NCI-H2196 treated with DMSO at 0.1 percent for 48 hours (cell line): ENCODE measurements at regions not wholly inside any gene's neighbourhood (a gene's known extent, or its start where the extent isn't known, plus 50 kb on each side); places are given as distances from the start of the nearest gene placed in this dataset.
"Not testable (repeated sequence)": the region's sequence is repeated elsewhere in the genome, so short reads cannot be mapped to it uniquely, and the experiment has no call there.

ENCODE experiments used
- DNase-seq: peaks from one replicate; lab custom pipeline; 2025; ENCODE audit not compliant: unreplicated experiment; lab: John Stamatoyannopoulos, UW

DNA sequence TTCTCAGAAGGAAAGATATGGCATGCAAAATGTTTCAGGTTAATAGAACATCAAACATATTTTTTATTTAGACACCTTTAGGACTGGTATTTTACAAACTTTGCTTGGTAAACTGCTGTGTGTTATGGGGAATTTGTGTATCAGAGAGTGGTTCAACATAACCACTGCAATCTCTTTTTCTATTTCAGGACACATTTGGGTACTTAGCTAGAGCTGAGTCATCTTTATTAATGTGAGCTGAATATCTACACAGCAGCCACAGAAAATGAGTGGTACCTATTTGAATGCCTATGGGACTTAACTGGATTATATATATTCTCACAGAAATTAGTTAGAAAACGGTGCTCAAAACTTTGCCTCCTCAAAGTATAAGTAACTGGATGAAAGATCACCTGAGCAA is 179.8 kb downstream of the SPDYE17 start:
- DNase-seq: not testable (repeated sequence)

DNA sequence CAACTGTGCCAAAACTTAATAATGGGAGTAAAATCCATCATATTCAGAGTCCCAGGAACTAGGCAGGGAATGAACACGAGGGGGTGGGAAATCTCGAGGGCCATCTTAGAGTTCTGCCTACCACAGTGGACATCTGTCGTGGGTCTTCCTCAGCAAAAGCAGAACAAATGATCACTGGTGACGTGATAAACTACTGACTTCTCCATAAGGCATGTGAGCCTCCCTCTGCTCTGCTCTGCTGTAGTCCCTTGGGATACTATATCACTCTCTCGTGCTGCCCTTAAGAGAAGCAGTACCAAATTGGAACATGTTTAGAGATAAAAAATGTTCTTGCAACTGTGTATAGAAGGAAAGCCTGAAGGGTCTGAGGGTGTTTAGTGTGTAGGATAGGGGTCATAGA is 180.5 kb downstream of the SPDYE17 start:
- not testable (repeated sequence) for DNase-seq

GRCh38 chr7:76849887-76850563 is 182.1 kb downstream of the SPDYE17 start:
- not testable (repeated sequence) for DNase-seq

DNA sequence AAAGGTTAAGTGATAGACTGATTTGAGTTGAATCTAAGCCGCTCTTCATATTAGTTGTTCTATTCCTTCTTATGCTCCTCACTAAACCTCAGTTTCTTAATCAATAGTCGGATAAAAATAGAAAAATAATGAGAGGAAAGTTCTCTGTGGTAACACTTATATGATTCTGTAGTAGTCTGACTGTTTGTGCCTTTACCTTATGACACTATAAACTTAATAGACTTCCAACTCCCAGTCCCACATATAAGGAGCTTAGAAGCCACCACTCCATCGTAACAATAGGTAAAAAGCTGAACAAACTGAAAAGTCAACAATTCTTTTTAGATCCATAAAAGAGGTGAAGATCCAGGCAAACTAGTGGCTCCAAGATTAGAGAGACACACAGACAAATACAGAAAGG is 192.3 kb downstream of the SPDYE17 start:
- not testable (repeated sequence) for DNase-seq

GRCh38 chr7:76839214-76839613 is 192.9 kb downstream of the SPDYE17 start:
- DNase-seq: not testable (repeated sequence)

DNA sequence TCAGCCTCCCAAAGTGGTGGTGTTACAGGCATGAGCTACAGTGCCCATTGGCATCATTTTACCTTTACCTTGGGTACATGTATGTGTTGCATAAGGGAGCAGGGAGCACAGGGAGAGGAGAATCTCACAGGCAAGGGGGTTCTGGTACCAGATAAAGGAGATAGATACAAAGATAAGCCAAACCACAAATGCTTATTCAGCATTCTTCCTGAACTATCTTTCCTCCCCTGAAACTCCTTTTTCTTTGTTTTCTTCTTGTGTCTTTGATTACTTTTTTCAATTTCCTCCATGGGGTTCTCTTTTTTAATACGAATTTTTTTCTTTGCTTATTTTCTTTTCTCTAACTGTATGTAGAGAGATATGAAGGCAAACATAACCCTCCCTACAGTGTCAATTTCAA is 193.8 kb downstream of the SPDYE17 start:
- DNase-seq: not testable (repeated sequence)

DNA sequence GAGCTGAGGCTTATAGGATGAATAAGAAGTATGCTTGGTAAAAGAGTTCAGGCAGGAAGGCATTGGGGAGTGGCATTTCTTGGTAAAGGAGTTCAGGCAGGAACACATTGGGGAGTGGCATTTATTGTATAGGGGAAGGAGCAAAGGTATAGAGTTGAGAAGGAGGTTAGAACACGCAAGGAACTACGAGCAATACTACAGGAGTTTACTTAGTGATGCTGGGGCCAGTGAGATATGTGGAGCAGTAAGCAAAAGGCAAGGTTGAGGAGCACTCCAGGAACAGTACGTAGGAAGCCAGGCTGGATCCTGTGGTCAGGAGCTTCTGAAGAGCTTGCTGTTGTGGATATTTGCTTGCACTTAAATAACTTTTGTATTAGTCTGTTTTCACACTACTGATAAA is 202.2 kb upstream of the POMZP3 start:
- not testable (repeated sequence) for DNase-seq

DNA sequence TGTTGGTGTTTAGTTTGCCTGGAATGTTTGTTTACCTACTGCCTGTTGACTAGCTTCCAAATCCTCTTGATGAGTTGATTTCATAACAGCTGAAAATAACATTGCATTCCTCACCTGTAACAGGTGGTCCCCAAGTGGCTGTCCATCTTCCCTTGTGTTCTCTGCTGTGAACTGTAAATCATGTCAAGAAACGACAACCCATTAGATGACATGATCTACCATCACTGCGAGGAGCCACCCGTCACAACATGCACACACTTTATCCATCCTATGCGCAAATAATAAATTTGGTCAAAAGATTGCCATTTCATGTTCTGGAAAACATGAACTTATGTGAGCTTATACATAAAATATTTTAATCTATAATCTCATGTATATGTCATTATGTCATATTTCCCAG is 199.1 kb upstream of the POMZP3 start:
- not testable (repeated sequence) for DNase-seq

GRCh38 chr7:76809856-76810255 is 182.8 kb upstream of the POMZP3 start:
- DNase-seq: not testable (repeated sequence)

GRCh38 chr7:76807588-76808100 is 180.6 kb upstream of the POMZP3 start:
- not testable (repeated sequence) for DNase-seq

DNA sequence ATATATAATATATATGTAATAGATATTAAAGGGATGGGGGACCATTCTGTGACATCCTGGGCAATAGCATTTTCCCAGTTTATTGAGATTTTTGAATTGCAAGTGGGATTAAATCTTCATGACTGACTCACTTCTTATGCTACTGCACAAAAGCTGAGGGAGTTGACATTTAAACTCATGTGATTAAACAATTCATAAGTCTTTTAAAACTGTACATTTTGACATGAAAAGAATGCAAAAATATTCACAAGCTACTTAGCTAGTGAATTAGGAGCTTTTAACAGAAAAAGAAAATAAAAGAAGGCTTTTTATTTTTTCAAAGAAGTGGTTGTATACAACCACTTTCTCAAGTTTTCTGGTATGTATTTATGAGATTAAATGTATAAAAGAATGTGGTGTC is 179.4 kb upstream of the POMZP3 start:
- not testable (repeated sequence) for DNase-seq

GRCh38 chr7:76806010-76806409 is 178.9 kb upstream of the POMZP3 start:
- DNase-seq: not testable (repeated sequence)

GRCh38 chr7:76805262-76805661 is 178.2 kb upstream of the POMZP3 start:
- DNase-seq: not testable (repeated sequence)

- not testable (repeated sequence) for DNase-seq
Measured at GRCh38 chr7:76797639-76798038, 170.6 kb upstream of the POMZP3 start.

GRCh38 chr7:76780693-76781092 is 153.6 kb upstream of the POMZP3 start:
- not testable (repeated sequence) for DNase-seq

DNA sequence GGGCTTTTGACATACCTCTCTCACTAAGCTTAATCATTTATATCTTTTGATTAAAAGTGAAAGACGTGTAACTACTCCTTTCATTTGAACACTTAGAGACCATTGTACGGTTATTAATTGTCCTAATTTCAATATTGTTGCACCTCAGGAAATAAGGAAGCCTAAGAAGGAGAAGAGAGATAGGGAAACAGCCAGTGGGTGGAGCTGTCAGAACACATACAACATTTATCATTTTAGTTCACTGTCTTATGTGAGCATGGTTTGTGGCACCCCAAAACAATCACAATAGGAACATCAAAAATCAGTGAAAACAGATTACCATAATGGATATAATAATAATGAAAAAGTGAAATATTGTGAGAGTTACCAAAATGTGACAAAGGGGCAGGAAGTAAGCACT is 147.2 kb upstream of the POMZP3 start:
- DNase-seq: not testable (repeated sequence)

DNA sequence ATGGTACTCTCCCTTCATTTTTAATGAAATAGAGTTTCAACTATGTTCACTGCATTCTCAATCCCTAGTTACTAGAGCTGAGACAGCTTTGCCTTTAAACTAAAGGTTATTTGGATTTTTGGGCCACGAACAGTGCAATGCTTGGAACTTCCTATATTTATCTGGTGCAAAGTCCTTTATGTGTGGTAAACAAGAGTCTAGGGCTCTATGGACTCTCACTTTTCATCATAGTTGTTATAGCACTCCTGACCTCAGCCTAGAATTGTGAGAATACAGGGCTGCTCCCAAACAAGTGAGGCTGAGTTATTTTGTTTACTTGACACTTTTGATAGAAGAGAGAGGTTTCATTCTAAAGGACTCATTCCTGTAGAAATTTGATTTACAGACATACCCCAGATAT is 144.9 kb upstream of the POMZP3 start:
- DNase-seq: not testable (repeated sequence)

- not testable (repeated sequence) for DNase-seq
Measured at GRCh38 chr7:76763977-76764376, 136.9 kb upstream of the POMZP3 start.

DNA sequence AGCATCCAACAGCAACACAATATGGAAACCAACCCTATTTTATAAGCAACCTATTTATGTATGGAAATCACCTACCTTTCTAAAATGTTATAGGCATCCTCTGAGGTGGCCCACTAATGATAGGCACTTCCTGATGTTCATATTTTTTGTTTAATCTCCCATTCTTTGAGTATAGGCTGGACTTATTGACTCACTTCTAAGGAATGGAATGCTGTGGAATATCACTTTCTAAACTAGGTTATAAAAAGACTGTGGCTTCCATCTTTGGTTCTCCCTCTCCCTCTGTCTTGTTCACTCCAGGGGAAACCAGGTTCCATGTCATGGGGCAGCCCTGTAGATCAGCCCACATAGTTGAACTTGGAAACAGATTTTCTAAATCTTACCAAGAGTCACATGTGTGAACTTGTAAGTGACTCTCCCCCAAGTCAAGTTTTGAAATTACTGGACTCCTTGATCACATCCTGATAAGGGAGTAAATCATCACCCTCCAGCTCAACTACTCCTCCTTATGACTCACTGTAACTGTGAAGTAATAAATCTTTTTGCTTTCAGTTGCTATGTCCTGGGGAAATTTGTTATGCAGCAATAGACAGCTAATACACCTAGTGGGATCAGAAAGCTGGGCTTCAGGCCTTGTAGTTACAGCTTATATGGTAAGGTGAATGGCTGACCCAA is 133.6 kb upstream of the POMZP3 start:
- DNase-seq: not testable (repeated sequence)

DNA sequence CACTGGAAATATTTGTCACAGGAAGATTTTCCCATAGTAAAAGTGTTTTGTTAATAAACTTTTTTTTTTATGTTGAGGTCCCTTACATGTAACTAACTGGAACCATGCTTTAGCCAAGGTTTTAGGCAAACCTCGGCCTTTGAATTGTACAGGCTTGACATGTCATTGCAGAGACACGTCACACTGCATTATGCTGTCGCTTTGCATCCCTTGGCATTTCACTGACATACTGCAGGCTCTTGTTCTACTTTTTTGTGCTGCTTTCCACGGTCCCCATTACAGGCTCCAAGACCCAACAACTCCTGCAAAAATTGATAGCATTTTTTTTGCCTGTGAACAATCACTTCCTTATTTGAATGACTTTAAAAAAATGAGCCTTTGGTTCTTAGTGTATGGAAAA is 112.5 kb upstream of the POMZP3 start:
- not testable (repeated sequence) for DNase-seq

- DNase-seq: not testable (repeated sequence)
Measured at GRCh38 chr7:76736724-76737123, 109.6 kb upstream of the POMZP3 start.

GRCh38 chr7:76736091-76736490 is 109.0 kb upstream of the POMZP3 start:
- not testable (repeated sequence) for DNase-seq
